HCT116 (cell line): ENCODE measurements at regions not wholly inside any gene's neighbourhood (a gene's known extent, or its start where the extent isn't known, plus 50 kb on each side); places are given as distances from the start of the nearest gene placed in this dataset.
A peak's percentile ranks its signal among the peaks of the same experiment; 100 is the strongest.

Experiments used
- ATAC-seq: fragments of 200-7000 bp; cut with Tn5 transposase; 2 replicates; pipeline ENCODE4 v1.9.1; 2020; ENCODE audit warnings: mild to moderate bottlenecking, moderate library complexity
- BruUV-seq: library from RNA; stranded (reverse); fragments of 400-500 nt; replicated peaks from 2 replicates; lab custom pipeline; 2021; lab: Mats Ljungman, UMichigan
- CTCF ChIA-PET: fragments of 300-600 bp; sonication (Branson Sonifier 250); formaldehyde crosslinking; loops from one replicate; lab custom pipeline; 2021; ENCODE audit warnings: antibody characterized with exemption; lab: Charles Lee
- POLR2A ChIA-PET: fragments of 300-600, 350-600 bp; sonication (Branson Sonifier 250); formaldehyde crosslinking; loops from one replicate; lab custom pipeline; 2021; ENCODE audit warnings: antibody characterized with exemption; lab: Charles Lee
- RAD21 ChIA-PET, 2 experiments: fragments of 300-600 bp; sonication (Branson Sonifier 250); formaldehyde crosslinking; loops; one replicate each; lab custom pipeline; 2023; ENCODE audit warnings: low total read pairs in 2 of 2; ENCODE audit not compliant: uncharacterized antibody in 2 of 2, unreplicated experiment in 2 of 2, low non-redundant PET in 1 of 2; lab: Charles Lee
- DNase-seq: peaks from one replicate; pipeline ENCODE4 v3.0.0-alpha.2; 2010; ENCODE audit warnings: low read depth, low spot score
- H2AFZ ChIP-seq: fragments of 200-600 bp; shearing (Covaris generic), sonication (generic); 2 replicates; pipeline ENCODE4 v1.6.1; 2017; ENCODE audit warnings: low read depth, mixed run types, mixed read lengths, antibody characterized with exemption, low read length; ENCODE audit not compliant: poor library complexity, severe bottlenecking
- H3K27ac ChIP-seq: 2 replicates; pipeline ENCODE4 v1.5.1; 2012; ENCODE audit warnings: low read depth, low read length
- H3K27me3 ChIP-seq: fragments of 200-600 bp; sonication (generic); 2 replicates; pipeline ENCODE4 v1.6.1; 2016; ENCODE audit warnings: mixed run types, low read length, mixed read lengths; ENCODE audit not compliant: insufficient read depth
- H3K36me3 ChIP-seq, 2 experiments: fragments of 200-500 bp in 1 of 2; fragments of 200-600 bp in 1 of 2; sonication (Bioruptor generic) in 1 of 2; sonication (generic) in 1 of 2; 2 replicates each; pipeline versions ENCODE4 v1.5.1 to v1.6.1; 2014 to 2016; ENCODE audit warnings: low read length in 2 of 2, inconsistent platforms in 1 of 2, mixed read lengths in 1 of 2, mixed run types in 1 of 2; ENCODE audit not compliant: insufficient read depth in 2 of 2, control insufficient read depth in 1 of 2
- H3K4me1 ChIP-seq, 2 experiments: fragments of 200-600 bp in 1 of 2; sonication (generic) in 1 of 2; 2 replicates each; pipeline versions ENCODE4 v1.5.1 to v1.6.1; 2012 to 2017; ENCODE audit warnings: low read length in 2 of 2, inconsistent platforms in 1 of 2, mild to moderate bottlenecking in 1 of 2, mixed read lengths in 1 of 2, mixed run types in 1 of 2, moderate library complexity in 1 of 2; ENCODE audit not compliant: insufficient read depth in 2 of 2, control insufficient read depth in 1 of 2
- H3K4me2 ChIP-seq: fragments of 200-600 bp; sonication (generic); 2 replicates; pipeline ENCODE4 v1.6.1; 2017; ENCODE audit warnings: mixed run types, low read length, mixed read lengths
- H3K4me3 ChIP-seq, 2 experiments: fragments of 200-600 bp in 1 of 2; sonication (generic) in 1 of 2; replicated peaks in 1 of 2; 2 replicates each; pipeline ENCODE4 v1.5.1; 2011 to 2016; ENCODE audit warnings: low read length in 2 of 2, control low read depth in 1 of 2, low read depth in 1 of 2, mild to moderate bottlenecking in 1 of 2, mixed read lengths in 1 of 2, mixed run types in 1 of 2
- H3K79me2 ChIP-seq: fragments of 200-600 bp; sonication (generic); 2 replicates; pipeline ENCODE4 v1.6.1; 2017; ENCODE audit warnings: mild to moderate bottlenecking, mixed run types, low read length, moderate library complexity, mixed read lengths; ENCODE audit not compliant: insufficient read depth
- H3K9ac ChIP-seq: fragments of 200-600 bp; sonication (generic); 2 replicates; pipeline ENCODE4 v1.6.1; 2016; ENCODE audit warnings: low read length, mixed read lengths
- H3K9me2 ChIP-seq: fragments of 200-600 bp; sonication (generic), shearing (Covaris generic); 2 replicates; pipeline ENCODE4 v1.6.1; 2017; ENCODE audit warnings: mixed run types, mild to moderate bottlenecking, moderate library complexity; ENCODE audit not compliant: insufficient read depth
- H3K9me3 ChIP-seq, 2 experiments: fragments of 200-500 bp in 1 of 2; fragments of 200-600 bp in 1 of 2; sonication (Bioruptor generic) in 1 of 2; sonication (generic) in 1 of 2; 2 replicates each; pipeline ENCODE4 v1.6.1; 2014 to 2017; ENCODE audit warnings: low read length in 2 of 2, mixed read lengths in 2 of 2, inconsistent platforms in 1 of 2, low read depth in 1 of 2, mild to moderate bottlenecking in 1 of 2, mixed run types in 1 of 2, moderate library complexity in 1 of 2; ENCODE audit not compliant: control insufficient read depth in 1 of 2, insufficient read depth in 1 of 2
- H4K20me1 ChIP-seq: fragments of 200-600 bp; sonication (generic), shearing (Covaris generic); 2 replicates; pipeline ENCODE4 v1.6.1; 2017; ENCODE audit warnings: mixed run types, mild to moderate bottlenecking, moderate library complexity; ENCODE audit not compliant: insufficient read depth
- CBX3 ChIP-seq: IDR thresholded peaks from 2 replicates; pipeline ENCODE4 v1.6.1; 2012; ENCODE audit warnings: low read depth
- CEBPB ChIP-seq: IDR thresholded peaks from 2 replicates; pipeline ENCODE4 v1.6.1; 2012; ENCODE audit warnings: low read depth
- EGR1 ChIP-seq: IDR thresholded peaks from 2 replicates; pipeline ENCODE4 v1.6.1; 2012; ENCODE audit warnings: low read depth
- EZH2 ChIP-seq: fragments of 200-600 bp; sonication (generic); IDR thresholded peaks from 2 replicates; pipeline ENCODE4 v1.6.1; 2017; ENCODE audit warnings: antibody characterized with exemption, mixed run types
- EZH2phosphoT487 ChIP-seq: fragments of 200-600 bp; IDR thresholded peaks from 2 replicates; pipeline ENCODE4 v1.6.1; 2018; ENCODE audit warnings: antibody characterized with exemption, borderline replicate concordance
- FOSL1 ChIP-seq: IDR thresholded peaks from 2 replicates; pipeline ENCODE4 v1.6.1; 2012; ENCODE audit warnings: low read depth
- JUND ChIP-seq: IDR thresholded peaks from 2 replicates; pipeline ENCODE4 v1.6.1; 2012
- POLR2A ChIP-seq: IDR thresholded peaks from 2 replicates; pipeline ENCODE4 v1.7.0; 2011; ENCODE audit warnings: borderline replicate concordance; ENCODE audit not compliant: insufficient read depth, insufficient read length; ENCODE audit errors: extremely low read depth
- SIN3A ChIP-seq: IDR thresholded peaks from 2 replicates; pipeline ENCODE4 v1.6.1; 2012; ENCODE audit warnings: low read depth
- SP1 ChIP-seq: IDR thresholded peaks from 2 replicates; pipeline ENCODE4 v1.6.1; 2012; ENCODE audit warnings: low read depth
- ZFX ChIP-seq: fragments of 450-650 bp; IDR thresholded peaks from 2 replicates; pipeline ENCODE4 v1.6.1; 2017
- intact Hi-C: fragments of 100-400 bp; cut with micrococcal nuclease; formaldehyde crosslinking; loops from 2 replicates; pipeline ENCODE4 v1.10.0; 2022
- TF ChIP-seq, protein P1 (sequence below): IDR thresholded peaks from 2 replicates; pipeline ENCODE4 v1.6.1; 2011; ENCODE audit warnings: mild to moderate bottlenecking, low read length, moderate library complexity; ENCODE audit not compliant: insufficient replicate concordance; ENCODE audit errors: extremely low read depth
- TF ChIP-seq, protein P2 (sequence below): IDR thresholded peaks from 2 replicates; pipeline ENCODE4 v1.6.1; 2012
- TF ChIP-seq, protein P3 (sequence below): IDR thresholded peaks from 2 replicates; pipeline ENCODE4 v1.6.1; 2012; ENCODE audit warnings: low read depth

DNA sequence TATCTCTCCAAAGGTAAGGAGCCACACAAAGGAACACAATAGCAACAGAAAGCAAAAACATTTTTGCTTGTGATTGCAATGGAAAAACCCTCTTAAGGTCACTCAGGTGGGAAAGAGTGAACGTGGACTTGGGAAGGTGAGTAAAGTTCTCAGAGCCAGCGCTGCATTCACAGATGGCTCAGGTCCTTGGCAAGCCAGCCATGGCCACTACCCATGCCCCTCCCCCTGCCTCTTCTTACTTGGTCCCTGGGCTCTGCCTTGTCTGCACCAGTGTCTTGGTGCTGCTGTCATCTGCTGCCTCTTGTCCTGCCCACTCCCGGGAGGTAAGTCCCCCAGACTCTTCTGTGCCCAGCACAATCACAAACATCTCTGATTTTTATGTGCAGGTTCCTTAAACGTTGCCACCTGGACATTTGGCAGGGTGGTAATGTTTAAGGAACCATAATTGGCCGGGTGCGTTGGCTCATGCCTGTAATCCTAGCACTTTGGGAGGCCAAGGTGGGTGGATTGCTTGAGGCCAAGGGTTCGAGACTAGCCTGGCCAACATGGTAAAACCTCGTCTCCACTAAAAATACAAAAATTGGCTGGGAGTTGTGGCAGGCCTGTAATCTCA lies 74.6 kb downstream of the FEM1C start:
- BruUV-seq, result no TSS peak
- TF ChIP-seq CEBPB, result no peak
- TF ChIP-seq, protein P1, sequence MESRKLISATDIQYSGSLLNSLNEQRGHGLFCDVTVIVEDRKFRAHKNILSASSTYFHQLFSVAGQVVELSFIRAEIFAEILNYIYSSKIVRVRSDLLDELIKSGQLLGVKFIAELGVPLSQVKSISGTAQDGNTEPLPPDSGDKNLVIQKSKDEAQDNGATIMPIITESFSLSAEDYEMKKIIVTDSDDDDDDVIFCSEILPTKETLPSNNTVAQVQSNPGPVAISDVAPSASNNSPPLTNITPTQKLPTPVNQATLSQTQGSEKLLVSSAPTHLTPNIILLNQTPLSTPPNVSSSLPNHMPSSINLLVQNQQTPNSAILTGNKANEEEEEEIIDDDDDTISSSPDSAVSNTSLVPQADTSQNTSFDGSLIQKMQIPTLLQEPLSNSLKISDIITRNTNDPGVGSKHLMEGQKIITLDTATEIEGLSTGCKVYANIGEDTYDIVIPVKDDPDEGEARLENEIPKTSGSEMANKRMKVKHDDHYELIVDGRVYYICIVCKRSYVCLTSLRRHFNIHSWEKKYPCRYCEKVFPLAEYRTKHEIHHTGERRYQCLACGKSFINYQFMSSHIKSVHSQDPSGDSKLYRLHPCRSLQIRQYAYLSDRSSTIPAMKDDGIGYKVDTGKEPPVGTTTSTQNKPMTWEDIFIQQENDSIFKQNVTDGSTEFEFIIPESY, result no peak
- TF ChIP-seq EZH2phosphoT487, result no peak
- TF ChIP-seq, protein P2, sequence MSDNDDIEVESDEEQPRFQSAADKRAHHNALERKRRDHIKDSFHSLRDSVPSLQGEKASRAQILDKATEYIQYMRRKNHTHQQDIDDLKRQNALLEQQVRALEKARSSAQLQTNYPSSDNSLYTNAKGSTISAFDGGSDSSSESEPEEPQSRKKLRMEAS, result no peak
- no peak for TF ChIP-seq CBX3
- no peak for TF ChIP-seq JUND
- no peak for TF ChIP-seq FOSL1
- no peak for TF ChIP-seq SP1
- no peak for TF ChIP-seq EZH2
- TF ChIP-seq ZFX, result no peak
- TF ChIP-seq, protein P3, sequence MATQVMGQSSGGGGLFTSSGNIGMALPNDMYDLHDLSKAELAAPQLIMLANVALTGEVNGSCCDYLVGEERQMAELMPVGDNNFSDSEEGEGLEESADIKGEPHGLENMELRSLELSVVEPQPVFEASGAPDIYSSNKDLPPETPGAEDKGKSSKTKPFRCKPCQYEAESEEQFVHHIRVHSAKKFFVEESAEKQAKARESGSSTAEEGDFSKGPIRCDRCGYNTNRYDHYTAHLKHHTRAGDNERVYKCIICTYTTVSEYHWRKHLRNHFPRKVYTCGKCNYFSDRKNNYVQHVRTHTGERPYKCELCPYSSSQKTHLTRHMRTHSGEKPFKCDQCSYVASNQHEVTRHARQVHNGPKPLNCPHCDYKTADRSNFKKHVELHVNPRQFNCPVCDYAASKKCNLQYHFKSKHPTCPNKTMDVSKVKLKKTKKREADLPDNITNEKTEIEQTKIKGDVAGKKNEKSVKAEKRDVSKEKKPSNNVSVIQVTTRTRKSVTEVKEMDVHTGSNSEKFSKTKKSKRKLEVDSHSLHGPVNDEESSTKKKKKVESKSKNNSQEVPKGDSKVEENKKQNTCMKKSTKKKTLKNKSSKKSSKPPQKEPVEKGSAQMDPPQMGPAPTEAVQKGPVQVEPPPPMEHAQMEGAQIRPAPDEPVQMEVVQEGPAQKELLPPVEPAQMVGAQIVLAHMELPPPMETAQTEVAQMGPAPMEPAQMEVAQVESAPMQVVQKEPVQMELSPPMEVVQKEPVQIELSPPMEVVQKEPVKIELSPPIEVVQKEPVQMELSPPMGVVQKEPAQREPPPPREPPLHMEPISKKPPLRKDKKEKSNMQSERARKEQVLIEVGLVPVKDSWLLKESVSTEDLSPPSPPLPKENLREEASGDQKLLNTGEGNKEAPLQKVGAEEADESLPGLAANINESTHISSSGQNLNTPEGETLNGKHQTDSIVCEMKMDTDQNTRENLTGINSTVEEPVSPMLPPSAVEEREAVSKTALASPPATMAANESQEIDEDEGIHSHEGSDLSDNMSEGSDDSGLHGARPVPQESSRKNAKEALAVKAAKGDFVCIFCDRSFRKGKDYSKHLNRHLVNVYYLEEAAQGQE, result no peak
- no peak for TF ChIP-seq EGR1
- TF ChIP-seq SIN3A, result no peak
- no peak for TF ChIP-seq POLR2A
- ChIA-PET CTCF (no interaction called here), POLR2A (interaction anchor here (1.2 kb wide), 1 partner anchor 9 kb away, joined by 4 read pairs; no protein-coding TSS in a partner anchor), RAD21 (no interaction called here)
- DNase-seq (no peak), ATAC-seq (peak; percentile 34)
- no peak overlapping the region for H3K4me2 ChIP-seq
- no peaks in the 10 kb centered on the region for H3K36me3 ChIP-seq
- no peaks in the 10 kb centered on the region for H3K27me3 ChIP-seq
- no peaks in the 10 kb centered on the region for H4K20me1 ChIP-seq
- no peaks in the 10 kb centered on the region for H3K79me2 ChIP-seq
- no peak overlapping the region for H3K4me3 ChIP-seq
- H2AFZ ChIP-seq, result peak overlapping the region; percentile 7
- H3K9ac ChIP-seq, result no peak overlapping the region
- no peak overlapping the region for H3K27ac ChIP-seq
- H3K4me1 ChIP-seq, result peaks cover 0 to 27% of the 10 kb centered on the region in 2 experiments; a peak in 2 of 4 replicates
- H3K9me2 ChIP-seq, result no peaks in the 10 kb centered on the region; the same call in 1 of the 2 replicates
- no peaks in the 10 kb centered on the region for H3K9me3 ChIP-seq
- intact Hi-C loops, result no loop called here
